Heart right ventricle (tissue), 16 donors: ENCODE measurements at regions not wholly inside any gene's neighbourhood (a gene's known extent, or its start where the extent isn't known, plus 50 kb on each side); places are given as distances from the start of the nearest gene placed in this dataset.

Experiments used
- ATAC-seq, 8 donors: fragments of 200-7000 bp; cut with Tn5 transposase; one replicate each; pipeline ENCODE4 v1.9.1; 2020; ENCODE audit warnings: mild to moderate bottlenecking in 8 of 8, moderate library complexity in 8 of 8, moderate number of reproducible peaks in 1 of 8
- DNase-seq, 2 donors: peaks; one replicate each; pipeline ENCODE4 v3.0.0-alpha.2; 2020
- H3K27ac ChIP-seq, 10 donors: fragments of 200-600 bp; sonication (generic) in 2 of 10; one replicate each; pipeline versions ENCODE4 v1.5.0 to v1.8.0; 2020 to 2022; ENCODE audit warnings: mild to moderate bottlenecking in 3 of 10
- H3K27me3 ChIP-seq, 7 donors: fragments of 200-600 bp; one replicate each; pipeline ENCODE4 v1.8.0; 2021 to 2022; ENCODE audit warnings: mild to moderate bottlenecking in 2 of 7
- H3K36me3 ChIP-seq, 9 donors: fragments of 200-600 bp; sonication (generic) in 1 of 9; one replicate each; pipeline versions ENCODE4 v1.5.0 to v1.8.0; 2020 to 2022; ENCODE audit warnings: mild to moderate bottlenecking in 2 of 9
- H3K4me1 ChIP-seq, 9 donors: fragments of 200-600 bp; sonication (generic) in 1 of 9; one replicate each; pipeline versions ENCODE4 v1.5.0 to v1.8.0; 2020 to 2022; ENCODE audit warnings: mild to moderate bottlenecking in 4 of 9
- H3K4me3 ChIP-seq, 10 donors: fragments of 200-600 bp; sonication (generic) in 2 of 10; one replicate each; pipeline versions ENCODE4 v1.5.0 to v1.8.0; 2020 to 2022; ENCODE audit warnings: mild to moderate bottlenecking in 7 of 10, moderate library complexity in 2 of 10
- H3K9me3 ChIP-seq, 11 donors: fragments of 200-600 bp in 10 of 11; sonication (generic) in 2 of 11; one replicate each; pipeline versions ENCODE4 v1.5.0 to v1.8.0; 2013 to 2022; ENCODE audit warnings: mild to moderate bottlenecking in 2 of 11, control low read depth in 1 of 11, moderate library complexity in 1 of 11
- CTCF ChIP-seq, 9 donors: fragments of 200-600 bp; sonication (generic) in 2 of 9; IDR thresholded peaks; one replicate each; pipeline versions ENCODE4 v1.5.0 to v1.8.0; 2021 to 2022; ENCODE audit warnings: antibody characterized with exemption in 9 of 9, mild to moderate bottlenecking in 5 of 9, moderate library complexity in 1 of 9
- WGBS, 2 donors: extraction: QIAGEN DNeasy Blood & Tissue Kit; methylation state at CpG; one replicate each; pipeline ENCODE4 v1.1.7; 2013; ENCODE audit warnings: inconsistent platforms in 1 of 2; 5-methylcytosine and 5-hydroxymethylcytosine counted together
- intact Hi-C, 10 donors: fragments of 100-400 bp; cut with DNase I; formaldehyde crosslinking; loops; one replicate each; pipeline versions ENCODE4 v1.11.1 to v1.14.2; 2022
- donor health status: Arrhythmogenic right ventricular cardiomyopathy.
- donor health status: ischemic (EF 13 %, LVEDD 7.1; RV severe dilation, severe dysfunction).
- donor health status: healthy with polysubstance abuse.
- donor health status: DM: no; HTN: yes; CAD: no.
- donor health status: DM: no; HTN: no; CAD: no.
- donor health status: ischemic (EF 25% LVEDD 6.9; RV normal size, moderate dysfunction).
- donor health status: ischemic (EF 25% LVEDD 5.7; RV mildly dilated, moderate dysfunction).
- donor health status: healthy.
- donor health status: DM: yes; HTN: yes; CAD: no.
- donor health status: Ischemic cardiomyopathy.
- donor health status: ischemic (EF 35%, LVEDD 5.7; RV mildly dilated, moderate dysfunction).
- donor health status: nonischemic (EF 11% LVEDD 7.7; RV severe dilation, severe dysfunction).
- donor health status: DM: yes; HTN: yes; CAD: no.
- donor health status: PGD.
- donor health status: ischemic (EF 29% LVEDD 5.4; RV normal size, mild dysfunction).
- donor health status: nonischemic (EF 23%, LVEDD 6.1; RV moderate dilation, normal function).

- ATAC-seq (no peak), DNase-seq (no peak)
- no peak overlapping the region for H3K27ac ChIP-seq
- WGBS, 2 donors = 75 to 78% methylated on average over 2 of the region's 2 CpGs
- no peak for TF ChIP-seq CTCF (IDR thresholded peaks at IDR 0.05)
- H3K9me3 ChIP-seq = no peaks in the 10 kb centered on the region
- peaks cover 0 to 13% (median 0%) of the 10 kb centered on the region in 9 donors for H3K4me1 ChIP-seq
- no peak overlapping the region for H3K4me3 ChIP-seq
- H3K27me3 ChIP-seq = no peaks in the 10 kb centered on the region
- intact Hi-C loops = no loop called here
- no peaks in the 10 kb centered on the region for H3K36me3 ChIP-seq
Measured at GRCh38 chr6:76706086-76706485, 633.6 kb upstream of the IMPG1 start.

- 93 to 97% methylated on average over 1 of the region's 1 CpG for WGBS, 2 donors
Measured at GRCh38 chr6:76703786-76704185, 631.3 kb upstream of the IMPG1 start.

GRCh38 chr6:76703285-76703684 is 630.8 kb upstream of the IMPG1 start:
- H3K9me3 ChIP-seq = no peaks in the 10 kb centered on the region
- no peak overlapping the region for H3K27ac ChIP-seq
- no peak for TF ChIP-seq CTCF (IDR thresholded peaks at IDR 0.05)
- H3K4me1 ChIP-seq = peaks cover 0 to 13% (median 0%) of the 10 kb centered on the region in 9 donors
- no peak overlapping the region for H3K4me3 ChIP-seq
- DNase-seq (no peak), ATAC-seq (no peak)
- H3K36me3 ChIP-seq = no peaks in the 10 kb centered on the region
- H3K27me3 ChIP-seq = no peaks in the 10 kb centered on the region
- intact Hi-C loops = no loop called here
- WGBS, 2 donors = 93 to 96% methylated on average over 2 of the region's 2 CpGs

More at GRCh38 chr6:76703786-76704185, 631.3 kb upstream of the IMPG1 start:
- ATAC-seq (no peak), DNase-seq (no peak)
- Histone ChIP-seq H3K4me3 (no peak overlapping the region), H3K9me3 (no peaks in the 10 kb centered on the region), H3K27me3 (no peaks in the 10 kb centered on the region), H3K27ac (no peak overlapping the region), H3K36me3 (no peaks in the 10 kb centered on the region), H3K4me1 (peaks cover 0 to 13% (median 0%) of the 10 kb centered on the region in 9 donors)
- TF ChIP-seq CTCF (IDR thresholded peaks at IDR 0.05) = no peak
- intact Hi-C loops = no loop called here

- no peak for TF ChIP-seq CTCF (IDR thresholded peaks at IDR 0.05)
- intact Hi-C loops = no loop called here
- Histone ChIP-seq H3K36me3 (no peaks in the 10 kb centered on the region), H3K27me3 (no peaks in the 10 kb centered on the region), H3K4me3 (no peak overlapping the region), H3K27ac (no peak overlapping the region), H3K4me1 (peaks cover 0 to 8% (median 0%) of the 10 kb centered on the region in 9 donors), H3K9me3 (no peaks in the 10 kb centered on the region)
- WGBS, 2 donors = 37 to 66% methylated on average over 1 of the region's 1 CpG
- ATAC-seq = no peak
- DNase-seq = no peak
Measured at GRCh38 chr6:76702187-76702586, 629.7 kb upstream of the IMPG1 start.
